GM12878 (cell line): ENCODE measurements at regions not wholly inside any gene's neighbourhood (a gene's known extent, or its start where the extent isn't known, plus 50 kb on each side); places are given as distances from the start of the nearest gene placed in this dataset.

Experiments
- ATAC-seq: fragments of 200-7000 bp; cut with Tn5 transposase; 3 replicates; pipeline ENCODE4 v1.9.1; 2020; ENCODE audit warnings: mild to moderate bottlenecking, moderate library complexity
- BruUV-seq: library from RNA; stranded (reverse); fragments of 400-500 nt; replicated peaks from 2 replicates; lab custom pipeline; 2021; lab: Mats Ljungman, UMichigan
- CTCF ChIA-PET: fragments of 300-600 bp; sonication (Branson Sonifier 250); formaldehyde crosslinking; extraction: SDS; loops from one replicate; lab custom pipeline; 2021; ENCODE audit warnings: inconsistent platforms; lab: Yijun Ruan, JAX
- POLR2A ChIA-PET: fragments of 350-600 bp; formaldehyde crosslinking; extraction: SDS; loops from one replicate; lab custom pipeline; 2021; ENCODE audit warnings: inconsistent platforms; lab: Charles Lee
- RAD21 ChIA-PET: fragments of 300-600 bp; sonication (Branson Sonifier 250); formaldehyde crosslinking; loops from one replicate; lab custom pipeline; 2023; ENCODE audit warnings: antibody characterized with exemption; ENCODE audit not compliant: unreplicated experiment; lab: Charles Lee
- SMC1A ChIA-PET: fragments of 300-600 bp; sonication (Branson Sonifier 250); formaldehyde crosslinking; loops from one replicate; lab custom pipeline; 2023; ENCODE audit not compliant: unreplicated experiment, uncharacterized antibody; lab: Charles Lee
- DNase-seq: peaks from one replicate; pipeline ENCODE4 v3.0.0-alpha.2; 2011; ENCODE audit warnings: low read depth, low spot score
- FAIRE-seq: peaks from 3 replicates; lab custom pipeline; 2011; peaks lifted over from hg19 to GRCh38; lab: Jason Lieb, UNC
- H2AFZ ChIP-seq: 2 replicates; pipeline ENCODE4 v1.6.0; 2011; ENCODE audit warnings: low read depth, low read length, control low read depth; ENCODE audit not compliant: control insufficient read depth
- H3K27ac ChIP-seq: 2 replicates; pipeline ENCODE4 v1.5.1; 2011; ENCODE audit warnings: control low read depth; ENCODE audit not compliant: control insufficient read depth, insufficient read depth
- H3K27me3 ChIP-seq, 2 experiments: replicated peaks in 1 of 2; 2 replicates each; pipeline versions ENCODE4 v1.6.0 to v1.6.1; 2011; ENCODE audit warnings: low read length in 1 of 2; ENCODE audit not compliant: control insufficient read depth in 2 of 2, insufficient read depth in 2 of 2
- H3K36me3 ChIP-seq, 2 experiments: 2 replicates each; pipeline ENCODE4 v1.5.1; 2011; ENCODE audit warnings: low read length in 1 of 2; ENCODE audit not compliant: control insufficient read depth in 2 of 2, insufficient read depth in 2 of 2
- H3K4me1 ChIP-seq: 2 replicates; pipeline ENCODE4 v1.6.1; 2011; ENCODE audit warnings: mild to moderate bottlenecking, low read length, moderate library complexity, mixed read lengths; ENCODE audit not compliant: control insufficient read depth, insufficient read depth
- H3K4me2 ChIP-seq: 2 replicates; pipeline ENCODE4 v1.6.0; 2011; ENCODE audit warnings: control low read depth; ENCODE audit not compliant: control insufficient read depth, insufficient read depth
- H3K4me3 ChIP-seq: fragments of 200-600 bp; sonication (generic); 2 replicates; pipeline ENCODE4 v1.5.1; 2016
- H3K79me2 ChIP-seq: 2 replicates; pipeline ENCODE4 v1.6.0; 2011; ENCODE audit warnings: low read length; ENCODE audit not compliant: control insufficient read depth, insufficient read depth
- H3K9ac ChIP-seq: 2 replicates; pipeline ENCODE4 v1.8.0; 2011; ENCODE audit warnings: low read length, control low read depth, mixed read lengths; ENCODE audit not compliant: control insufficient read depth, insufficient read depth
- H3K9me3 ChIP-seq: replicated peaks from 3 replicates; pipeline ENCODE4 v1.5.1; 2011; ENCODE audit warnings: mild to moderate bottlenecking, low read length; ENCODE audit not compliant: control insufficient read depth, insufficient read depth
- H4K20me1 ChIP-seq: 2 replicates; pipeline ENCODE4 v1.6.0; 2011; ENCODE audit not compliant: control insufficient read depth, insufficient read depth
- CTCF ChIP-seq, 3 experiments: IDR thresholded peaks in 2 of 3; conservative IDR thresholded peaks in 1 of 3; 2 replicates each; pipeline ENCODE4 v1.5.1; 2011; ENCODE audit warnings: low read depth in 3 of 3, low read length in 3 of 3, mild to moderate bottlenecking in 3 of 3, control low read depth in 2 of 3, moderate library complexity in 2 of 3, inconsistent platforms in 1 of 3, mixed read lengths in 1 of 3; ENCODE audit not compliant: control insufficient read depth in 2 of 3, insufficient read depth in 1 of 3; ENCODE audit errors: extremely low read depth in 1 of 3
- EGR1 ChIP-seq, 2 experiments: IDR thresholded peaks; 1 replicate in 1 of 2; 2 replicates in 1 of 2; pipeline ENCODE4 v1.6.1; 2011 to 2012; ENCODE audit warnings: low read depth in 2 of 2, low read length in 2 of 2, borderline replicate concordance in 1 of 2, mild to moderate bottlenecking in 1 of 2, moderate library complexity in 1 of 2
- FOS ChIP-seq: IDR thresholded peaks from 3 replicates; pipeline ENCODE4 v1.6.1; 2011; ENCODE audit warnings: borderline replicate concordance; ENCODE audit not compliant: insufficient read length; ENCODE audit errors: extremely low read depth
- HDAC2 ChIP-seq: fragments of 200-600 bp; sonication (generic); IDR thresholded peaks from 2 replicates; pipeline ENCODE4 v1.6.1; 2017
- NR2C2 ChIP-seq: IDR thresholded peaks from 2 replicates; pipeline ENCODE4 v1.6.1; 2011; ENCODE audit warnings: borderline replicate concordance, low read depth; ENCODE audit not compliant: control insufficient read depth, insufficient read length
- PBX3 ChIP-seq: IDR thresholded peaks from 2 replicates; pipeline ENCODE4 v1.6.1; 2011; ENCODE audit warnings: mild to moderate bottlenecking, low read depth, low read length, moderate library complexity; ENCODE audit not compliant: insufficient replicate concordance
- SREBF1 ChIP-seq: IDR thresholded peaks from 2 replicates; pipeline ENCODE4 v1.6.1; 2012; ENCODE audit warnings: mild to moderate bottlenecking, low read length
- WGBS: methylation state at CpG from one replicate; pipeline ENCODE4 v1.1.6; 2016; ENCODE audit warnings: low lambda C conversion rate; ENCODE audit not compliant: insufficient replicate concordance, insufficient coverage; ENCODE audit errors: missing lambda C conversion rate; 5-methylcytosine and 5-hydroxymethylcytosine counted together
- in situ Hi-C: fragments of 300-500 bp; cut with MboI; formaldehyde crosslinking; loops from 9 replicates; pipeline ENCODE4 v1.14.3; 2018; ENCODE audit warnings: mixed read lengths
- intact Hi-C: fragments of 100-400 bp; cut with micrococcal nuclease; formaldehyde crosslinking; loops from one replicate; pipeline ENCODE4 v1.14.2; 2022; ENCODE audit not compliant: unreplicated experiment

GRCh38 chr1:172916116-172916515 is 134.6 kb downstream of the TNFSF18 start:
- WGBS: 2% methylated on average over 2 of the region's 2 CpGs
- SMC1A ChIA-PET: no interaction called here
- peaks cover 10% of the 10 kb centered on the region; the same call in 2 of the 3 replicates for H3K9me3 ChIP-seq
- no peak overlapping the region for H3K27ac ChIP-seq
- CTCF ChIA-PET: no interaction called here
- no TSS peak for BruUV-seq
- no peaks in the 10 kb centered on the region for H3K4me1 ChIP-seq
- POLR2A ChIA-PET: no interaction called here
- H3K36me3 ChIP-seq: no peaks in the 10 kb centered on the region
- H4K20me1 ChIP-seq: no peaks in the 10 kb centered on the region
- no peak for FAIRE-seq
- TF ChIP-seq EGR1 (IDR thresholded peaks at IDR 0.05; ENCODE audit: borderline replicate concordance in 1 of 2, low read depth in 2 of 2, low read length in 2 of 2): no peak
- no peak for TF ChIP-seq SREBF1
- TF ChIP-seq HDAC2: no peak
- TF ChIP-seq FOS: no peak
- TF ChIP-seq PBX3: no peak
- TF ChIP-seq CTCF (IDR thresholded peaks at IDR 0.05 in 2 of 3, conservative IDR thresholded peaks at IDR 0.05 in 1 of 3; ENCODE audit: control insufficient read depth in 2 of 3, extremely low read depth in 1 of 3, insufficient read depth in 1 of 3, low read depth in 3 of 3, low read length in 3 of 3): no peak
- TF ChIP-seq NR2C2: no peak
- H2AFZ ChIP-seq: no peak overlapping the region
- ATAC-seq: no peak
- no peaks in the 10 kb centered on the region for H3K27me3 ChIP-seq
- no peak for DNase-seq
- no peak overlapping the region for H3K4me2 ChIP-seq
- RAD21 ChIA-PET: no interaction called here
- H3K4me3 ChIP-seq: no peak overlapping the region
- H3K79me2 ChIP-seq: no peaks in the 10 kb centered on the region
- intact Hi-C loops (no loop called here), in situ Hi-C loops (no loop called here)
- no peak overlapping the region for H3K9ac ChIP-seq
